Keratinocyte (primary cell): ENCODE measurements at regions not wholly inside any gene's neighbourhood (a gene's known extent, or its start where the extent isn't known, plus 50 kb on each side); places are given as distances from the start of the nearest gene placed in this dataset.

ENCODE experiments used
- CTCF ChIP-seq, 3 experiments: IDR thresholded peaks in 1 of 3; conservative IDR thresholded peaks in 1 of 3; optimal IDR thresholded peaks in 1 of 3; 2 replicates in 2 of 3; 3 replicates in 1 of 3; pipeline versions ENCODE3 to v1.5.1; 2011; ENCODE audit warnings: low read length in 3 of 3, mild to moderate bottlenecking in 3 of 3, moderate library complexity in 2 of 3, control low read depth in 1 of 3, inconsistent platforms in 1 of 3; ENCODE audit not compliant: insufficient read depth in 2 of 3; ENCODE audit errors: extremely low read depth in 1 of 3
- EZH2 ChIP-seq: IDR thresholded peaks from one replicate; pipeline ENCODE4 v1.6.1; 2012; ENCODE audit warnings: inconsistent platforms, mild to moderate bottlenecking, low read length, moderate library complexity

GRCh38 chr10:23715363-23715762, 276.5 kb downstream of the OTUD1 start:
- TF ChIP-seq CTCF (optimal IDR thresholded peaks at IDR 0.05 in 1 of 3, IDR thresholded peaks at IDR 0.05 in 1 of 3, conservative IDR thresholded peaks at IDR 0.05 in 1 of 3; ENCODE audit: extremely low read depth in 1 of 3, insufficient read depth in 2 of 3, low read length in 3 of 3) (no peak), EZH2 (no peak)
